ENCODE measurements at regions not wholly inside any gene's neighbourhood (a gene's known extent, or its start where the extent isn't known, plus 50 kb on each side); places are given as distances from the start of the nearest gene placed in this dataset.

- H3K4me3 ChIP-seq (ENCODE audit: low read depth, low read length), result no peak overlapping the region
- no peak for DNase-seq (ENCODE audit: low read depth)
- no peak for TF ChIP-seq CTCF (conservative IDR thresholded peaks at IDR 0.05; ENCODE audit: low read depth, low read length)
These were observed 264.4 kb downstream of the ZPLD1 start for GRCh38 chr3:102699104-102699818.

DNA sequence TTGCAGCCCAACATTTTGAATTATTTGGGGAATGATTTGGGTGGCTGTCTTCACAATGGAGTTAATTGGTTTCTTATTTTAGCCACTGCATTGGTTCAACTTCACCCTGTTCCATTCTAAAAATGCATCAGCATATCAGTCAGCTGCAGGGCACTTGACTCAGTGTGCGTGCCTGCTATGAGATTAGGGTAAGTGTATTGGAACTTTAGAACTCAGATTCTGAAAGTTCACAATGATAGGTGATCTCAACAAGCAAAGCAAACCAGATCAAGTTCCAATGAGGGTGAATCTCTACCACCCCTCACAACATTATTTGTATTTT, 265.0 kb downstream of the ZPLD1 start:
- no peak overlapping the region for H3K4me3 ChIP-seq (ENCODE audit: low read depth, low read length)
- no peak for TF ChIP-seq CTCF (conservative IDR thresholded peaks at IDR 0.05; ENCODE audit: low read depth, low read length)
- DNase-seq (ENCODE audit: low read depth), result no peak

DNA sequence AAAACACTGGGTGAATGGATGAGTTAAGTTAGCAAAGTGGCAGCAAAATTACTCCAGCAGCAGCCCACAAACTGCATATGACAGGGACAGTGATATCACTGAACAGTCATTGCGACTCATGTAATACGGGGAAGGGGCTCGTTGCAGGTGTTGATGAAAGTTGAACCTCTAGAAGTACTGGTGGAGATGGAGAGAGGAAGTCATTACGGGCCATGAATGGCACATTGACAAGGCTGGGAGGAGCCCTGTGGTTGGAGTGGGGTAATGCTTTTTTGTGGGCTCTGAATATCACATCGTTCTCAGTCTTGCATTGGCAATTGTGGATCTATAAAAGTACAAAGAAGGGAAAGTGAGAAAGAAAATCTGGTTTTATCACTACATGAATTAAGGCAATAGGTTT, 278.1 kb downstream of the ZPLD1 start:
- no peak for TF ChIP-seq CTCF (conservative IDR thresholded peaks at IDR 0.05; ENCODE audit: low read depth, low read length)
- H3K4me3 ChIP-seq (ENCODE audit: low read depth, low read length), result no peak overlapping the region
- no peak for DNase-seq (ENCODE audit: low read depth)

DNA sequence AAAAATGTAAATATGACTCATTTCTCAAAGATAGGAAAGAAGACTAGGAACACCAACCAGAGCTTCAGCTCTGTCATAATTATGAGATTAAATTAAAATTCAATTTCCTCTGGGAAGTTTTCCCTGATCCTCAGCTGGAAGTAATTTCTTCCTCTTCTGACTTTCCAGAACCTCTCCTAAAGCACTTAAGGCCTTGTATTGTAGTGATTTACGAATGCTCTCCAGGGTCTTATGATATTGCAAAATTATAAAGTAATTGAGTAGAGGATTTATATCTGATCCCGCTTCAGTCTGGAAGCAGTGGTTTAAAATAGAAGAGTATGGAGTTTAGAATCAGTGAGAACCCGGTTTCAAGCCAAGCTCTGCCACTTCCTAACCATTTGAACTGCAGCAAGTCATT, 279.8 kb downstream of the ZPLD1 start:
- no peak for DNase-seq (ENCODE audit: low read depth)
- H3K4me3 ChIP-seq (ENCODE audit: low read depth, low read length), result no peak overlapping the region
- TF ChIP-seq CTCF (conservative IDR thresholded peaks at IDR 0.05; ENCODE audit: low read depth, low read length), result no peak

DNA sequence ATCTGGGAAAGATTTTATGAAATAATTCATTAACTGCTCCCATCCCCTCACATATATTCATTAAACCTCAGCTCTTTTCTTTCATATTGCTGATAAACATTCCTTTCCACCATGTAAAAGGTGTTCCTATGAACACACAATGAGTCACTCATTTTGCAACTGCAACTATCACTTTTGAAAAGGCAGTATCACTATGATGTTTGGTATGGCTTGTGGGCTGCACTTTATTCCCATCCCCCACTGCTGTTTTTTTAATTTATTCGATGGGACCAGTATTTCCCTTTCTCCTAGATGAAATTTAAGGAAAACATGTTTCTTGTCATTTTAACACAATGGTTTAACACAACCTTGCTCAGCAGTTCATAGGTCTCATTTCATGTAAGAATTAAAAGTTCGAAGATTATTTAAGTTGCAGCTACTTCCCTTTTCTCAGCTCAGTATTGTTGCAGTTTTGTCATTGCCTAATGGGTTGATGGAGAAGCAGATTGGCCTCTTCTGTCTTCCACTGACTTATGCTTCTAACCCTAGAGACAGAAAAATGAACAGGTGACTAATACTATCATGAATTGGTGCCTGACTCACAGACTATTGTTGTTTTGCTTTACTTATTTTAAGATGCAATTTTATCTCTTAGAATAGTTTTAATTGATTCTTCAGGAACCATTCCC, 280.3 kb downstream of the ZPLD1 start:
- no peak for DNase-seq (ENCODE audit: low read depth)
- no peak for TF ChIP-seq CTCF (conservative IDR thresholded peaks at IDR 0.05; ENCODE audit: low read depth, low read length)
- H3K4me3 ChIP-seq (ENCODE audit: low read depth, low read length), result no peak overlapping the region

- no peak overlapping the region for H3K4me3 ChIP-seq (ENCODE audit: low read depth, low read length)
- DNase-seq (ENCODE audit: low read depth), result no peak
- TF ChIP-seq CTCF (conservative IDR thresholded peaks at IDR 0.05; ENCODE audit: low read depth, low read length), result no peak
These were observed 283.8 kb downstream of the ZPLD1 start for GRCh38 chr3:102718651-102719050.

DNA sequence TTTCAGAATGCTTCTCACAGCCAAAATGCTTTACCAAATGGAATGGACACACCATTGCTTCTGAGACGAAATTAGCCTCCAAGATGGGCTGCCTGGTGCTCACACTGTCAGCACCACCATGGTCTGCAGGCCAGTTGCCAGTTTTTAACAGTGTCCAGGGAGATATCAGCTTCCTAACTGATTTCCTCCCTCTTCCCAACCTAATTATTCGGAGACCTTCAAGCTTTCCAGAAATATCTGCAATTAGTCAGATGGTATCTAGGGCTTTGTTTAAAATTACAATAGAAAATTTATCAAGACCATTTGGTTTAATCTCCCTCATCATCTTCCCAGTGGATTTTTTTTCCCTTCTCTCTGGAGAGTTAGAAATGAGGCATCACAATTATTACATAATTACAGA, 287.5 kb downstream of the ZPLD1 start:
- no peak for DNase-seq (ENCODE audit: low read depth)
- no peak overlapping the region for H3K4me3 ChIP-seq (ENCODE audit: low read depth, low read length)
- no peak for TF ChIP-seq CTCF (conservative IDR thresholded peaks at IDR 0.05; ENCODE audit: low read depth, low read length)
